ENCODE measurements at regions not wholly inside any gene's neighbourhood (a gene's known extent, or its start where the extent isn't known, plus 50 kb on each side); places are given as distances from the start of the nearest gene placed in this dataset.

DNA sequence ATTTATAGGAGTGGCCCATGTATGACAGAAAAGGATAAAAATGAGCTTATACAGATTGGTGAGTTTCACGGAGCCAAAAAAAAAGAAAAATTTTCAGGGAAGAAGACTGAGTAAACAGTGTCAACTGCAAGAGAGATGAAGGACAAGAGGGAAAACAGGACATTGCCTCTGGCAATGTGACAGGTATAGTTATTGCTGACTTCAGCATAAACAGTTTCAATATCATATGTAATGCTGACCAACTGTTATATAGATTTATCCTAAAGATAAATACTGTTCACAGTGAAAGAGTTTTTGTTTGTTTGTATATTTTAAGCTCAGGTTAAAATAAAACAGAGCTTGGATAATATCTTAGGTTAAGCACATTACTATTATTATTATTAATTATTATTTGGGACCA, 98.0 kb upstream of the FSIP2 start:
- TF ChIP-seq, protein P1, sequence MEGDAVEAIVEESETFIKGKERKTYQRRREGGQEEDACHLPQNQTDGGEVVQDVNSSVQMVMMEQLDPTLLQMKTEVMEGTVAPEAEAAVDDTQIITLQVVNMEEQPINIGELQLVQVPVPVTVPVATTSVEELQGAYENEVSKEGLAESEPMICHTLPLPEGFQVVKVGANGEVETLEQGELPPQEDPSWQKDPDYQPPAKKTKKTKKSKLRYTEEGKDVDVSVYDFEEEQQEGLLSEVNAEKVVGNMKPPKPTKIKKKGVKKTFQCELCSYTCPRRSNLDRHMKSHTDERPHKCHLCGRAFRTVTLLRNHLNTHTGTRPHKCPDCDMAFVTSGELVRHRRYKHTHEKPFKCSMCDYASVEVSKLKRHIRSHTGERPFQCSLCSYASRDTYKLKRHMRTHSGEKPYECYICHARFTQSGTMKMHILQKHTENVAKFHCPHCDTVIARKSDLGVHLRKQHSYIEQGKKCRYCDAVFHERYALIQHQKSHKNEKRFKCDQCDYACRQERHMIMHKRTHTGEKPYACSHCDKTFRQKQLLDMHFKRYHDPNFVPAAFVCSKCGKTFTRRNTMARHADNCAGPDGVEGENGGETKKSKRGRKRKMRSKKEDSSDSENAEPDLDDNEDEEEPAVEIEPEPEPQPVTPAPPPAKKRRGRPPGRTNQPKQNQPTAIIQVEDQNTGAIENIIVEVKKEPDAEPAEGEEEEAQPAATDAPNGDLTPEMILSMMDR (IDR thresholded peaks at IDR 0.05), result no peak
- TF ChIP-seq POLR2A (IDR thresholded peaks at IDR 0.05), result no peak

All from esophagus squamous epithelium (tissue), 4 donors.